Hepatic stellate cell (primary cell): ENCODE measurements at regions not wholly inside any gene's neighbourhood (a gene's known extent, or its start where the extent isn't known, plus 50 kb on each side); places are given as distances from the start of the nearest gene placed in this dataset.

Experiments
- DNase-seq: peaks from one replicate; pipeline ENCODE4 v3.0.0; 2011; ENCODE audit warnings: low spot score

DNA sequence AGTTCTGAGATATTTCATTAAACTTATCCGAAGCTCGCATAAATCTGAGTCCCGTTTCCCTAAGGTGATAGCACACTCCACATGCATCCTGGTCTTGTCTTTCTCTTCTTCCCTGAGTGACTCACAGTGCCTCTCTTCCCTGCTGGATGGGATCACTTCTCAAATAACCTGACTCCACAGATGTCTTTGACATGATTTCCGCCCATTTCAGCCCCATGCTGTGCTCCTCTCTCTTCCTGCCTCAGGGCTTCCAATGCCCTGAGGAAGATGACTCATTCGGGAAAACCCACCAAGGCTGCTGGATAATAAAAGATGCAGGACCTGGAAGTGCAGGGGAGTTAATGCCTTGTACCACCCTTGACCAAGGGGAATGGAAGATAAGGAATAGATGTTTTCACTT, 441.7 kb upstream of the SOX11 start:
- DNase-seq = no peak

DNA sequence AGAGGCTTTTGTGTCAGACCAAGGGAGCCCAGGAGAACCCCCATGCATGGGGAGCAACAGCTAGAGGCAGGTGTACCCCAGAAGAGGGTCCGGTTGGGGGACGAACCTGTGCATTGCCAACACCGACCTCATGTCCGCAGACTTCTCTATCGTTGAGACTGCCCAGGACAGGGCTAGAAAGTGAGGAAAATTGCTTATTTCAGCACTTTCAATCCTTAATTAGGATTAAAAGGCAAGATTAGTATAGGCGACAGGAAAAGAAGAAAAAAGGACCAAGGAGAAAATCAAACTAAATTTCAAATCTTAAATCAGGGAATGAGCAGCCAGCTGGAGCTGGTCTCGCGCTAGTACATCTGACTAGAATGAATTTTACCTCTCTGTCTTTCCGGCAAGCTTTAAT, 438.9 kb upstream of the SOX11 start:
- DNase-seq = no peak

DNA sequence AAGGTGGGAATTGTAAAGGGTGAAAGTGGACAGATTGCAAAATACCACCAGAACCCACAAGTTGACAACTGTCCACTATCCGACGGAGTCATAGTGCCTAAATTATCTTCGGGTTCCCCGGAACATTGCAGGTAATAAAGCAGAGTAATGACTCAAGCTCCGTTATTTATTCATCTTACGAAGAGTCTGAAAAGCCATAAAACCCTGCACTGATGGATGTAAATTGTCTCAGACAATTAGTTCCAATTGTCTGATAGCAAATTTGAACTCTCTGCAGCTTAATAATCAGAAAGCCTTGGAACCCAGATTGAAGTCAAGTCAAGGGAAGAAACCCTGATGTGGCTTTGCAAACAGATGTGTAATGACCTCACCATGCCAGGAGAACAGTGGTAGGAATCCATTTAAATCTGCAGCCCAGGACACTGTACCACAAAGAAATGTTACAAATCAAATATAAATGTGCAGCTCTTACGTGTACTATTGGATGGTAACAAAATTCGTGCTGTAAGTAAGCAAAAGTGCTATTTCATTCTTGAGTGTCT, 437.3 kb upstream of the SOX11 start:
- no peak for DNase-seq

DNA sequence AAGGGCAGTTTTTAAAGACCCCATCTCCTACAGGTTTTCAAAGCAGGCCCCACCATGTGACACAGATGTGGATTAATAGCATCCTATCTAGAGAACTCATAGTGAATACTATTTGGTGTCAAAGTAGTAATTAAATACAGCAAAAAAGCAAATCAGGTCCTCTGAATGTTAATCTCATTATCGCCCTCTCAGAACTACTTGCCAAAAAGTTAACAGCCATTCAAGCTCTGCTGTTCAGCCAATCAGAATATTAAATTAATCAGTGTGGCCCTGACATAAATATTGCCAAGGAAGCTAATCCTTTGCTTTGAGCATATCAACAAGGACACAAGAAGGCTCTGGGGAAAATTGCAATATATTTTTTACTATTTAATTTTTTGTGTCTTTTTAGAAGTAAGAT, 428.9 kb upstream of the SOX11 start:
- DNase-seq = no peak

DNA sequence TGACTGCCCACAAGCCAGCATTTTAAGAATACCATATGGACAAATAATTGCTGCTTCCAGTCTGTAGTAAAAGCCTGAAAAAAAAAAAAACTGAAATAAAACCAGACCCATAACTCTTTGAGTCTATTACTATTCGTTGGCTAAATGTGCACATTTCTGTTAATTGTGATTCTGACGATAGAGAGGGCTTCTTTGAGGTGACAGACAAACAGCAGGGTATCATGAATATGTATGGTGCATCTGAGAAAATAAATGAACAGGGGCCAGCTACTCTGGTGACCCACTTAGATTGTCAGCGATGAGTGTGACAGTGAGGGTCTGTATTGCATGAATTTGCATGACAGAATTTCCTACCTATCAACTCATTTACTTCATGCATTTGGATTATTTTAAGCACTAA, 427.8 kb upstream of the SOX11 start:
- no peak for DNase-seq

DNA sequence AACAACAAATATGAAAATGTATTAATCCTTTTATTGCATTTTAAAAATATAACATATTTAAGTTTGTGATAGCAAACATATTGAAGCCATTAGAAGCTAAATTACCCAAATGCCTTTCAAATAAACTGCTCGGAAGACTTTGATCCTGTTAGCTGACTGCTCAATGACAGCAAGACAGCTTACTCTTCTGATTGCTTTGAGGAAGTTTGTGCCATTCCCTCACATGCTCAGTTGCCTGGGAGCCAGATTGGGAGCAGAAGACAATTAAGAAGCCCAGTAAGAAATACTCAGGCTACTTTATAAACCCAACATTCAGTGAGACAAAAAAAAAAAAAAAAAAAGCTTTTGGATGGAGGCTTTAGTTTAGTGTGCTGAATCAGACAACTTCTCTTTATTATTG, 407.1 kb upstream of the SOX11 start:
- no peak for DNase-seq

DNA sequence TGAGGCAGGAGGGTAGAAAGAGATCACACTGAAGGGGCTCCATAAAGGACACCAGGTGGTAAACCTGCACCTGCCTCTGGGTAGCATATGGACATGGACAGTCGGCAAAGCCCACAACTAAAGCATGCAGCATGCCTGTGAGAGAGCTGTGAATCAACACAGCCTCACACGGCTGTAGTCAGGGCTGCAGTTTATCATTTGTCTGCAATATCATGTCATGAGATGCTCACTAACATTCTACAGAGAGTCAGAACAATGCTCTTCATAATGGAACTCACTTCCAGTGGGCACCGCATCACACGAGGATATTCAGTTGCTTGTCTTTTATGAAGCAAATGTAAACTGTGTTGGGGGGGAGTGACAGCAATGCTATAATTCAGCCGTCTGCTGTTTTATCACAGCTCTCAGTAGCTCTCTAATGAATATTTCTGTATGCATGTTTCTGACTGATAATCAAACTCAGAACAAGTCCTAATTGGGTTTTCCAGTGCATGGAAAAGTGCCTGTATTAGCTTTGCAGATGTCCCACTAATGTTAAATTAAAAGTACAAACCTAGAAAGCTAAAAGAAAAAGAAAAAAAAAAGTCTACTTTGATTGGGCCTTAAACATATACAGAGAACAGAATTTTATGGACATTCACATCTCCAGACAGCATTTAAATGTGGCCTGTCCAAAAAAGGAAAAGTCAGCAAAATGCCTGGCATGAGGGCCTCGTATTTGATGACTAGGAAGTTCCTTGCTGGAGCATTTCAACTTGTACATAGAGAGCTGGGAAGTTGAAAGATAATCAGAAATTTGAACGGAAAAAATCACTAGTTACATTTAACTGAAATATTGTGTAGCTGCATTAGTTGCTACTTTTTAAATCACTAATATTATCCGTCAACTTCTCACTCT, 406.1 kb upstream of the SOX11 start:
- no peak for DNase-seq

DNA sequence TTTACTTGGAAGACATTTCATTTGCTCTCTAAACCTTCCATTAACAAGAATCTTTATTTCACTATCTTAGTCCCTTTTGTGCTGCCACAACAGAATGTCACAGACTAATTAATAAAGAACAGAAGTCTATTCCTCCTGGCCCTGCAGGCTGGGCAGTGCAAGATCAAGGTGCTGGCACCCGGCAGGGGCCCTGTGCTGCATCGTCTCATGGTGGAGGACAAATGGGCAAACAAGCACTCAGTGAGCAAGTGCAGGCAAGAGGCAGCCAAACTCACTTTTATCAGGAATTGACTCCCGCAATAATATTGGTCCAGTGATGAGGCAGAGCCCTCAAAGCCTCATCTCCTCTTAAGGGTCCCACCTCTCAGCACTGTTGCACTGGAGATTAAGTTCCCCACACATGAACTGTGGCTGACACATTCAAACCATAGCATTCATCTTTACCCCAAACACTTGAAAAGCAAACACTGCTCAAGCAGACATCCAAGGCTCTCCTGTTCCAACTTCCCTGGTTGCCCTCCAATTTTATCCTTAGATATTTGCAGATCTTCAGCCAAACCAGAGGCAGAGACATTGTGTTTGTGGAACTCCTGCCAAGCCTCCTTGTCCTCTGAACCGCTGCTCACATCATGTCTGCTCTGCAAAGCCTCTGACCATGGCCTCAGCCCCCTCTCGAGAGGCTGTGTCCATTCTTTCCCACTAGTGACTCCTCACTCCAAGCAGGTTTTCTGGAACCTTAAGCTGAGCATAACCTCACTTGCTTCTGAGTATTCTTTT, 404.4 kb upstream of the SOX11 start:
- no peak for DNase-seq

DNA sequence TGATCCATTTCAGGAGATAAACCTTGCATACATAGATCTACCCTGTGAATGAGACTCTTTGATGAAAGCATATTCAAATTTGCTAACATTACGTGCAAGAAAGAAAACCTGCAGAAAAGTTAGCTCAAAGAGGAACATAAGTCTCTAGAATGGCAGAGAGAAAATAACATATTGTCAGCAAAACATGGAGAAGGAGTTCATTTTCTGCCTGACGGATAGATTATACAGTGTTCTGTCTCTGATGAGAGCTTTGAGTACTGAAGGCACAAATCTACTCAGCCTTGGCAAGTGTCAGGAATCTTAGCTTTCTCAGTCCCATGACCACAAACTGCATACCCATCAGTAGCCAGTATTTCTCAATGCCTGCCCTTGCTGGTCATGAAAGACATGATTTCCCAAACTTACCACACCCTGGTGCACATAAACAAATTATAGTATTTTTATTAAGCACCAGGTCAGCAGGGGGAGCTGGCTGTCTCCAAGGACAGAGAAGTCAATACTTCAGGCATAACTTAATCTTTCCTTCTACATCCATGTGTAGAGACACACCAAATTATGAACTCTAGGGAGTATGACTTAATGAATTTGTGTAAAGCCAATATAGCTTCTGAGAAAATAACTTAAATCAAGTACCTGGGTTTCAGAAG, 401.2 kb upstream of the SOX11 start:
- DNase-seq = no peak

DNA sequence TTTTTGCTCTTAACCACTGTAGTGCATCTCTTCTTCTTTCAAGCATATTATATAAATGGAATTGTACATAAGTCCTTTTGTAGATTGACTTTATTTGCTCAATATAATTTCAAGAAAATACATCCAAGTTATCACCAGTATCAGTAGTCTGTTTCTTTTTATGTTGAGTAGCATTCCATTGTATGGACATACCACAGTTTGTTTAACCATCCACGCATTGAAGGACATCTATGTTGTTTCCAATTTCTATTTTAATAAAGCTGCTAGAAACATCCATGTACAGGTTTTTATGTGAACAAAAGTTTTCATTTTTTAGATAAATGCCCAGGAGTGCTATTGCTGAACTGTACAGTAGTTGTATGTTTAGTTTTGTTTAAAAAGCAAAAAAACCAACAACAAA, 387.5 kb upstream of the SOX11 start:
- no peak for DNase-seq

DNA sequence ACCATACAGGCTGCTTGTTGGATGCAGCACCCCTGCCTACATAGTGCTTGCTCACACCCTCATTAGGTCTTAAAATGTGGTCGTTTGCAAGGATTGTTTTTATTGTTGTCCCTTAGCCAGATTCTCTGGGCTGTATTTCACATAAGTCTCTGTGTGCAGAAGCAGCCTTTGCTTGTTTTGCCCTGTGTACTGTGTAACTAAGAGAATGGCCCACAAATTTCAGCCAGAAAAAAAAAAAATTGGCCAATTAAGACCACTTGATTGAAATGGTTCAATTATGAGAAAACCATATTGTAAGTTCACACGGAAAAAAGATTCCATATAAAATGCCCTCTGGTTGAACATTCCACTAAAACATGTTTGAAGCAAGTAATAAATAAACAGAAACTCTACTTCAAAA, 377.1 kb upstream of the SOX11 start:
- DNase-seq = no peak

DNA sequence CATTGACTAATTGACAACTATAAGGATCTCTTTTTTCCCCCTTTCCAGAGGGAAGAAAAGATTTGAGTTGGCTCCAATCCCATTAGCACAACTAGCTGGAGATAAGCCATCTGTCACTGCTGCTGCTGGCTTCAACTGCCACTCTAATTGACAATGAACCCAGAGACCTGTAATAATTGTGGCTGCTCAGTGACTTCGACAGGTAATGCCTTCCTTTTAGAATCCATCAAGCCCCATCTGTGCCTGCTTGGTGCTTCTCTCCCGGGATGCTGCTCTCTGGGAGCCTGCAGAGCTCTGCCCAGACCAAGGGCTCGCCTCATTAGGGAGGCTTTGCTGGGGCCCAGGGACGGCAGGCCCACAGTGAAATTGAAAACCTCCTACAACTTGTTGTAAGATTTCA, 376.7 kb upstream of the SOX11 start:
- DNase-seq = no peak

DNA sequence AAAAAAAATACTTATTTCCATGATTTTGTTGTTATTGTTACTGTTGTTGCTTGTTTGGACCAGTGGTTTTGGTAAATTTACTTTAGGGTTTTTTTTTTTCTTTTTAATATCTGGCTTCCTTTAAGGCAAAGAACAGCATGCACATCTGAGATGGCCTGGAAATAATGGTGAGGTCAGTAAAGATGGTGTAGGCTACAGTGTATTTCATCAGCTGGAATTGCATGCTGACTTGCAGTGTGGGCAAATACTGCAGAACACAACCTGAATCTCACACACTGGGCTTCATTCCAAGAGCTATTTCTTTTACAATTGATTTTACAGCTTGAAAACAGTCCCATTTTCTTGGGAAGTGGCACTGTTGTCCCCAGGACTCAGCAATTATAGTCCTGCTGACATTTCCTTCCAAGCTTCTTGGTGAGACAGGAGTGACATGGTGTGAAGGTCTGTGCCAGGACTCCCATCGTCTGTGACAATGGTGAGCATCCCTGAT, 376.1 kb upstream of the SOX11 start:
- no peak for DNase-seq

DNA sequence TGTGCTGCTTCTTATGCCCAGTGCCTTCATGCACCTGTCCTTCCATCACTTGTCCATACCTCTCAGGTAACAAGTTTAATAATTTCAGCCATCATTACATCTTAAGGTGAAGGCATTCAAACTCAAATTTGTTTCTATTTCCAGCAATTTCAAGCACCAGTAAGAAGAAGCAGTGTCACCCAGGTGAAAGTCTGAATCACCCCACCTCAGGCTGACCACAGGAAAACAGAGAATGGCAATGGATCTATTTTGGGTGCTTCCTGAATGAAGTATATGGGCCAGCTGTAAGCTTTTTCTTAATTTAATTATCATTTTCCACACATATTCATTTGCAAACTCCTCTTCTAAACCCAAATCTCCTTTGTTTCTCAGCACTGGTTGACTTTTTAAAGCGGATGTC, 372.7 kb upstream of the SOX11 start:
- no peak for DNase-seq

DNA sequence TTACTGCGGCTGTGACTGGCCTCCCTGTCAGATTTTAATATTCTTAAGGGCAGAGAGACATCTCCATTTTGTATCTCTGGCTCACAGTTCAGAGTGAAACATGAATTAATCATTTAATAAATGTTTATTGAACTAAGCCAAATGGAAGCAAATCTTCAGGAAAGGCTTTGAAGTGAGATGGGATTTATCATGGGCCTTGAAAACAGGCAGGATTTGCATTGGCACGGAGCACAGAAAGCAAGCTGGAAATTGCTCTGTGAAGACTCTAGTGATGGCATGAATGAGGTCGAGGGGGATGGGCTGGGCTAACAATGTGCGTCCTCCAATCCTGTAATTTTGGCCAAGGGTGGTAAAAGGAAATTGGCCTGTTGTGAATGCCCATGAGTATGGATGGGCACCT, 369.8 kb upstream of the SOX11 start:
- DNase-seq = no peak

DNA sequence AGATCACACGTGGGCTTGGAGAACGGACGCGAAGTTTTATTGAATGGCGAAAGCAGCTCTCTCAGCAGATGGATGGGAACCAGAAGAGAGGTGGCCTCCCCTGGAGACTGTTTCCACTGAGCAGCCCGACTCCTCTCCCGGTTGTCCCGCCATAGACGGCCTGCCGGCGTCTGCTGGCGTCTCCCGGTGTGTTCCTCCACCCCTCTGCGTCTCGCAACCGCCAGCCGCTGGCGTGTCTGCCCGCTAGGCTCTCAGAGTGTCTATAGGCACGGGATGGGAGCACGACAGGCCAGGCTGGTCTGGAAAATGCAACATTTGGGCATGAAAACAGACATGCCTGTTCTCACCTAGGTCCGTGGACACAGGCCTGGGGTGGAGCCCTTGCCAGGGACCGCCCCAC, 366.7 kb upstream of the SOX11 start:
- DNase-seq = no peak

DNA sequence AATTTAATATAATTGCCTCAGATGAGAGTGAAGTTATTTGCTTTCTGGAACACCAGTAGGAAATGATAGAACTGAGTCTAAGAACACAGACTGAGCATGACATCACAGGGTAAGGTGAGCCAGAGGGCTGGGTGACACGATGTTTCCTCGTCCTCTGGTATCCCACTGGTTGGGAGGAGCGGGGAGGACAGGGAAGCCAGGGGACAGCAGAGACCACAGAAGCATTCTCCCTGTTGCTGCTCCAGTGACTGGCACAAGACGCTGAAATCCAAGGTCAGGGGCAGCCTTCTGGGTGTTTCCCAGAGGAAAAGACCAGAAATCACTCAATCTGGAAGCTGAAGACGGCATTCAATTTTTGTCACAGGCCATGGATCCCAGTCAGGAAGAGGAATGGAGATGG, 363.4 kb upstream of the SOX11 start:
- DNase-seq = no peak

DNA sequence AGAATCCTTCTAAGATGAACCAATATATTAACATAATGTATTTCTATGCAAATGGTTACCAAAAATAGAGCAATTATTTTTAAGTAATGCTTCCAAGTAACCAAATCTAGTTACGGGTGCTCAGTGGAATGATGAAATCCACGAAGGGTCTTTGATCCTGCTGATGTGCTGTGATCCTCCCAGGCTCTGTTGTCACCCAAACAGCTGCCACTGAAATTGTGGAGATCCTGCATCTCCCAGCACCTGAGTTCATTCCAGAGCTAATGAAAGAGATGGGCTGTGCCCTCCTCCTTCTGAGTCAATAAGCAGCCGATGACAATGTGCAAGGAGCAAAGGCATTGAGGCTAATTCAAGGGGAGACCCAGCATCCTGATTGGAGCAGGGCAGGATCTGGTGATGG, 362.4 kb upstream of the SOX11 start:
- no peak for DNase-seq

DNA sequence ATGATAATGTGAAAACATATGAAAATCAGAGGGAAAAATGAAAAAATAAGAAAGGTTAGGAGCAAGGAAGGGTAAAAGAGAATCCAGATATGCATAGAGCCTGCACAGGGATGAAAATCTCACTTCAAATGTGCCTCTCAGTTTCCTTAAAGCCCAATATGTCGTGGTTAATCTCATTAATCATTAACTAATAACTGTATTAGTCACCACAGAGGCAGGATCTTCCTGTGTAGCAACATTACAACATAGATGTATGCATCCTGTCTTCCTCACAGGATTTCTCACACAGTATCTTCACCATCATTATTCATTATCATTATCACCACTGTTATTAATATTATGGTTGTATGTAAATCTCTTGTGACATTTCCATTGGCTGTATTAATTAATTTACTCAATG, 361.2 kb upstream of the SOX11 start:
- no peak for DNase-seq

DNA sequence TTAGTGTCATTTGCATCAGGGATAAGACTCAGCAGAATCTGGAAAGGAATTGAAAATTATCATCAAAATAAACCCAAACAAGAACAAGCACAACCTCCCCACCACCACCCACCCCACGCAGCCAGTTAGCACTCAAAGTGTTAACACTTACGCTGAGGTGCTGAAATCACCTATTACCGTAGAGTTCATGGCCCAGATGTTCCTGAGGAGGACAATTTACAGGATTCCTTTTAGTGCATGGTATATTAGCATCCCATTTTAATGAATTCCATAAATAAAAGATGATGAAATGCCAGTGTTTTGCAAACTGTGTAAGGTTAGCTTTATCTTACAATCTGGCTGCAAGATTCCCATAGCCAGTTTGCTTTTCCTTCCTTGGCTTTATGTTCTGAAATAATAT, 359.3 kb upstream of the SOX11 start:
- DNase-seq = no peak

DNA sequence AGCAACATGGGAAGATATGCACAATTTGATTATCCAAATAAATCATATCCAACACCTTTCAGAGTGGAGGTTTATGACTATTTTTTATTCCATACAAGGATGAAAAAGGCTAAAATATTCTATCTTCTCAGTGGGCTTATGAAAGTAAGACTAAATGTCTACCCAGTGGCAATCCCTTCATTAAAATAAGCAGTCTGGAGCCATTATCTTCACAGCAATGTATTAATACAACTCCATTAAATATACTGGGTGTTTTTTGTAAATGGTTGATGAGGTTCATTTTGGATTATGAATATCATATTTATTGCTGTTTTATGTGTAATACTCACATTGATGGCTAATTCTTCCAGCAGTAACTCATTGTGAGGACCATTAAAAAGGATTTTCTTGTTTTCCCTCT, 352.7 kb upstream of the SOX11 start:
- no peak for DNase-seq

DNA sequence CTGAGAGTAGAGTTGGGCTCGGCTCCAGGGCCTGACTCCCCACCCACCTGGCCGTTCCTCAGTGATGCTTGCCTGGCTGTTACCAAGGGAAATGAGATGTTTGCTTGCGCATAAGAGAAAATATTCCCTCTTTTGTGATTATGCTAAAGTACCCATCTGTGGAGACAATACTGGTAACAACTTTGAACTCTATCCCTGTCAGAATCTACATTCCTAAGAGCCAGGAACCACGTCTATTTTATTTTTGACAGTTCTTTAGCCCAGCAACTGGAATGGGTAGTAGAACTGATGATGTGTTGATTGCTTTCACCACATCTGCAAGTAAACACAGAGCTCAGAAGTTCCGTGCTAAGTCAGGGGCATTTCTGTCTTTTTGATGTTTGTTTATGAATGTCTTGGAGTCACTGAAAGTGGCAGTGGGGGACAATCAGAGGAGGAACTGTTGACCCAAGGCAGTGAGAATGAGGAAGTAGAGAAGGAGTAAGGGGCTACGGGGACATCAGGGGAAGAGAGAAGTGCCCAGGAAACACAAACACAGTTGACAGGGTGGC, 348.3 kb upstream of the SOX11 start:
- DNase-seq = no peak
